SH-SY5Y (cell line): ENCODE measurements at regions not wholly inside any gene's neighbourhood (a gene's known extent, or its start where the extent isn't known, plus 50 kb on each side); places are given as distances from the start of the nearest gene placed in this dataset.

Experiments
- GATA2 ChIP-seq: IDR thresholded peaks from 2 replicates; pipeline ENCODE4 v1.6.1; 2011; ENCODE audit warnings: mild to moderate bottlenecking, low read depth, low read length
- GATA3 ChIP-seq: IDR thresholded peaks from 2 replicates; pipeline ENCODE4 v1.6.1; 2011; ENCODE audit warnings: low read depth, mild to moderate bottlenecking, low read length, moderate library complexity

GRCh38 chr11:38937709-38938108 is 2339.7 kb upstream of the RAG2 start:
- TF ChIP-seq GATA3 = no peak
- no peak for TF ChIP-seq GATA2
